ENCODE measurements at regions not wholly inside any gene's neighbourhood (a gene's known extent, or its start where the extent isn't known, plus 50 kb on each side); places are given as distances from the start of the nearest gene placed in this dataset.
"Not testable (repeated sequence)": the region's sequence is repeated elsewhere in the genome, so short reads cannot be mapped to it uniquely, and the experiment has no call there.

DNA sequence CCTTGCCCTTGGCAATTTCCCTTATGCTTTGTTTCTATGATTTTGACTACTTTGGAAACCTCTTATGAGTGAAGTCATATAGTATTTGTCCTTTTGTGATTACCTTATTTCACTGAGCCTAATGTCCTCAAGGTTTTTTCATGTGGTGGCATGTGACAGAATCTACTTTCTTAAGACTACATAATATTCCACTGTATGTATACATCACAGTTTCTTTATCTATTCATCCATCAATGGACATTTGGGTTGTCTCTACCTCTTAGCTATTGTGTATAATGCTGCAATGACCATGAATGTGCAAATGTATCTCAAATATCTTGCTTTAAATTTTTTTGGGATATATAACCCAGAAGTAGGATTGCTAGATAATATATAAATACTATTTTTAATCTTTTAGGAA lies 96.4 kb upstream of the ALDH1A1 start:
- POLR2A ChIA-PET: no interaction called here
- Mint-ChIP-seq H3K4me1 (ENCODE audit: low read depth) (no peaks in the 10 kb centered on the region), H3K9me3 (no peaks in the 10 kb centered on the region), H3K27me3 (peaks cover 11% of the 10 kb centered on the region), H3K27ac (no peak overlapping the region), H3K36me3 (ENCODE audit: low read depth) (no peaks in the 10 kb centered on the region), H3K4me3 (no peak overlapping the region)
- intact Hi-C loops (cut with micrococcal nuclease): no loop called here
- ATAC-seq: no peak
- DNase-seq: no peak
- TF ChIP-seq, protein P1, sequence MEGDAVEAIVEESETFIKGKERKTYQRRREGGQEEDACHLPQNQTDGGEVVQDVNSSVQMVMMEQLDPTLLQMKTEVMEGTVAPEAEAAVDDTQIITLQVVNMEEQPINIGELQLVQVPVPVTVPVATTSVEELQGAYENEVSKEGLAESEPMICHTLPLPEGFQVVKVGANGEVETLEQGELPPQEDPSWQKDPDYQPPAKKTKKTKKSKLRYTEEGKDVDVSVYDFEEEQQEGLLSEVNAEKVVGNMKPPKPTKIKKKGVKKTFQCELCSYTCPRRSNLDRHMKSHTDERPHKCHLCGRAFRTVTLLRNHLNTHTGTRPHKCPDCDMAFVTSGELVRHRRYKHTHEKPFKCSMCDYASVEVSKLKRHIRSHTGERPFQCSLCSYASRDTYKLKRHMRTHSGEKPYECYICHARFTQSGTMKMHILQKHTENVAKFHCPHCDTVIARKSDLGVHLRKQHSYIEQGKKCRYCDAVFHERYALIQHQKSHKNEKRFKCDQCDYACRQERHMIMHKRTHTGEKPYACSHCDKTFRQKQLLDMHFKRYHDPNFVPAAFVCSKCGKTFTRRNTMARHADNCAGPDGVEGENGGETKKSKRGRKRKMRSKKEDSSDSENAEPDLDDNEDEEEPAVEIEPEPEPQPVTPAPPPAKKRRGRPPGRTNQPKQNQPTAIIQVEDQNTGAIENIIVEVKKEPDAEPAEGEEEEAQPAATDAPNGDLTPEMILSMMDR (IDR thresholded peaks at IDR 0.05): no peak
- CTCF ChIA-PET: no interaction called here

DNA sequence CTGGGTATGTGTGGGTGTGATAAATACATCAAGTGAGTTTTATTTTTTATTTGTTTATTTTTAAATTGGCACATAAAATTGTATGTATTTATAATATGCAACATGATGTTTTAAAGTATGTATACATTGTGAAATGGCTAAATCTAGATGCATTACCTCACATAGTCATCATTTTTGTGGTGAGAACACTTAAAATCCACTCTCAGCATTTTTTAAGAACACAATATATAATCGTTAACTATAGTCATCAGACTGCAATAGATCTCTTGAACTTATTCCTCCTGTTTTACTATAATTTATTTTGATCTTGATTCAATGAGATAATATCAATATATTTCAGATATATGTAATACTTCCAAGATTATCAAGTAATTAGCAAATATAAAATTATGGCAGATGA lies 93.9 kb upstream of the ALDH1A1 start:
- CTCF ChIA-PET: no interaction called here
- H3K4me1 Mint-ChIP-seq (ENCODE audit: low read depth): no peaks in the 10 kb centered on the region
- POLR2A ChIA-PET: no interaction called here
- no peak for DNase-seq
- peaks cover 5% of the 10 kb centered on the region for H3K27me3 Mint-ChIP-seq
- no peak overlapping the region for H3K27ac Mint-ChIP-seq
- TF ChIP-seq, protein P1 (IDR thresholded peaks at IDR 0.05): no peak
- ATAC-seq: no peak
- intact Hi-C loops (cut with micrococcal nuclease): no loop called here
- no peaks in the 10 kb centered on the region for H3K36me3 Mint-ChIP-seq (ENCODE audit: low read depth)
- H3K9me3 Mint-ChIP-seq: no peaks in the 10 kb centered on the region
- H3K4me3 Mint-ChIP-seq: no peak overlapping the region

DNA sequence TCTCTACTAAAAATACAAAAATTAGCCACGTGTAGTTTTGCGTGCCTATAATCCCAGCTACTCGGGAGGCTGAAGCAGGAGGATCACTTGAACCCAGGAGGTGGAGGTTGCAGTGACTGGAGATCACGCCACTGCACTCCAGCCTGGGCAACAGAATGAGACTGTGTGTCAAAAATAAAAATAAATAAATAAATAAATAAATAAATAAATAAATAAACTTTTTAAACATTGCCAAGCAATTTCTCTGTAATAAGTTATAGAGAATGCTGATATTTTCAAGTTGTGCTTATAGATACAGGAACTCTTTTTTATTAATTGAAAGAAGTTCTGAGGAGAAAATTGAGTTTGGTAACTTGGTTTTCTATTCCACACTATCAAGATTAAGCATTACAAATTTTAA lies 91.9 kb upstream of the ALDH1A1 start:
- CTCF ChIA-PET; intact Hi-C loops (cut with micrococcal nuclease); H3K27ac Mint-ChIP-seq; DNase-seq; POLR2A ChIA-PET; ATAC-seq; H3K4me3 Mint-ChIP-seq; H3K9me3 Mint-ChIP-seq; H3K36me3 Mint-ChIP-seq (ENCODE audit: low read depth); H3K4me1 Mint-ChIP-seq (ENCODE audit: low read depth); H3K27me3 Mint-ChIP-seq: not testable (repeated sequence)

DNA sequence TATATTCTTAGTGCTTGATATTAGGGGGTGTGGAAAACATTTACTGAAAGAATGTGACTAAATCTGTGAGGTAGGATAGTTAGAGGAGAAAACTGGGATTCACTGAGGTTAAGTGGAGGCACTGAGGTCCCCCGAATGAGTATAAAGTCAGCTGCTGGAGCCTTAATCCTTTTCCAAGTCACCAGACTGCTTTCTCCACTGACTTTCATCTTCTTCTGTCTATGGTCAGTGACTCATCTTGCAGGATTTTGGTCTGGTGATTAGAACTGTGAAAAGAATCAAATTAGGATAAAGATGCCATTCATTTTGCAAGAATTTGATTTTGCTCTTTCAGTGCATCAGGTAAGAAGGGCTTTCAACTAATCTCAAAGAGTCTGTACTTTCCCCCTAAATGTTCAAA lies 89.3 kb upstream of the ALDH1A1 start:
- intact Hi-C loops (cut with micrococcal nuclease): no loop called here
- no peaks in the 10 kb centered on the region for H3K36me3 Mint-ChIP-seq (ENCODE audit: low read depth)
- ATAC-seq (no peak), DNase-seq (no peak)
- H3K4me3 Mint-ChIP-seq: no peak overlapping the region
- H3K4me1 Mint-ChIP-seq (ENCODE audit: low read depth): no peaks in the 10 kb centered on the region
- no peaks in the 10 kb centered on the region for H3K9me3 Mint-ChIP-seq
- ChIA-PET CTCF (no interaction called here), POLR2A (no interaction called here)
- H3K27me3 Mint-ChIP-seq: peaks cover 11% of the 10 kb centered on the region
- H3K27ac Mint-ChIP-seq: no peak overlapping the region
- TF ChIP-seq, protein P1 (IDR thresholded peaks at IDR 0.05): no peak

DNA sequence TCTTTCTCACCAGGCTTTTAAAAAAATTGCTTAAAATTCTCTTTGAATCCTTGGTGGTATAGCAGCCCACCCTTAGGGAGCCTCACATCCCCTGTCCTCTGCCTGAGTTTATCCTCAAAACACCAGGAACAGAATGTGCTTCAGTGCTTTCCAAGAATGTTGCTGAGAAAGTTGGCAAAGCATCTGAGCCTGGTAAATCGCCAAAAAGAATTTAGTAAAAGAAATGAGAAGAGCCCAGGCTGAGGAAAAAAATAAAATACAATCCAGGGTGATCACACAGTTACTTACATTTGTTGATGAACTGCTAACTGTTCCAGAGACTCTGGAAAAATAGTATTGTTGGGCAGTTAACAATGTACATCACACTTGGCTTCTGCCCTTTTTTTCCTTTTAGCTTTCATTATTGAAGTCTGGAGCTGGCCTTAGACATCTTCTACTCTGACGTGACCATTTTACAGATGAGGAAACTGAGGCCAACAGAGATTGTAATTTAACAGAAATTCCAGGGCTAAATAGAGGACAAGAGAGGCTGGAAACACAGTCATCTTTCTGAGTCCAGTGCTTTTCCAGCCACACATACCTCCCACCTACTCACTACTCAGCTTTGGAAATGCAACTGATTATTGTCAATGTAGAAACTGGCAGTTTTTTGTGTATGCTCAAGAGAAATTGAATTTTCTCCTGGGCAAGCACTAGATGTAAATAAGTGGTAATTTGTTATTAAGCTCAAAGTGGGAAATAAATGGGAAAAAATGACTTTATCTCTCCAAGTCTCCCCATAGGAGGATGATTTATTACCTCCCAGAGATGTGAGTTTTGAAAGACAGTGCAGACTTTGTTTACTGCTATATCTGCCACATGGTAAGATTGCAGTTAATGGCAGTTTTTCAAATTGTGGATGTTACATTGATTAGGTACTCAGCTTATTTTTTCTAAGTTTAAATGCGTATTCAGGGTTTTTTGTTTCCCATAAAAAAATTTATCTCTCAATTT lies 86.7 kb upstream of the ALDH1A1 start:
- ATAC-seq (no peak), DNase-seq (no peak)
- no peak overlapping the region for H3K4me3 Mint-ChIP-seq
- intact Hi-C loops (cut with micrococcal nuclease): no loop called here
- no peaks in the 10 kb centered on the region for H3K9me3 Mint-ChIP-seq
- POLR2A ChIA-PET: no interaction called here
- no peaks in the 10 kb centered on the region for H3K36me3 Mint-ChIP-seq (ENCODE audit: low read depth)
- TF ChIP-seq, protein P1 (IDR thresholded peaks at IDR 0.05): no peak
- no peak overlapping the region for H3K27ac Mint-ChIP-seq
- no peaks in the 10 kb centered on the region for H3K4me1 Mint-ChIP-seq (ENCODE audit: low read depth)
- CTCF ChIA-PET: interaction anchor here (0.7 to 0.9 kb wide), 2 partner anchors 17 to 43 kb away, joined by 3 read pairs; no protein-coding TSS in a partner anchor
- peaks cover 8% of the 10 kb centered on the region for H3K27me3 Mint-ChIP-seq

Measured in activated CD8-positive, alpha-beta T cell treated with anti-CD3 and anti-CD28 coated beads for 36 hours (primary cell).